GM12878 (cell line): ENCODE measurements at regions not wholly inside any gene's neighbourhood (a gene's known extent, or its start where the extent isn't known, plus 50 kb on each side); places are given as distances from the start of the nearest gene placed in this dataset.
A peak's percentile ranks its signal among the peaks of the same experiment; 100 is the strongest.

Experiments used
- ATAC-seq: fragments of 200-7000 bp; cut with Tn5 transposase; 3 replicates; pipeline ENCODE4 v1.9.1; 2020; ENCODE audit warnings: mild to moderate bottlenecking, moderate library complexity
- BruUV-seq: library from RNA; stranded (reverse); fragments of 400-500 nt; replicated peaks from 2 replicates; lab custom pipeline; 2021; lab: Mats Ljungman, UMichigan
- CTCF ChIA-PET: fragments of 300-600 bp; sonication (Branson Sonifier 250); formaldehyde crosslinking; extraction: SDS; loops from one replicate; lab custom pipeline; 2021; ENCODE audit warnings: inconsistent platforms; lab: Yijun Ruan, JAX
- POLR2A ChIA-PET: fragments of 350-600 bp; formaldehyde crosslinking; extraction: SDS; loops from one replicate; lab custom pipeline; 2021; ENCODE audit warnings: inconsistent platforms; lab: Charles Lee
- RAD21 ChIA-PET: fragments of 300-600 bp; sonication (Branson Sonifier 250); formaldehyde crosslinking; loops from one replicate; lab custom pipeline; 2023; ENCODE audit warnings: antibody characterized with exemption; ENCODE audit not compliant: unreplicated experiment; lab: Charles Lee
- SMC1A ChIA-PET: fragments of 300-600 bp; sonication (Branson Sonifier 250); formaldehyde crosslinking; loops from one replicate; lab custom pipeline; 2023; ENCODE audit not compliant: unreplicated experiment, uncharacterized antibody; lab: Charles Lee
- DNase-seq: peaks from one replicate; pipeline ENCODE4 v3.0.0-alpha.2; 2011; ENCODE audit warnings: low read depth, low spot score
- FAIRE-seq: peaks from 3 replicates; lab custom pipeline; 2011; peaks lifted over from hg19 to GRCh38; lab: Jason Lieb, UNC
- H2AFZ ChIP-seq: 2 replicates; pipeline ENCODE4 v1.6.0; 2011; ENCODE audit warnings: low read depth, low read length, control low read depth; ENCODE audit not compliant: control insufficient read depth
- H3K27ac ChIP-seq: 2 replicates; pipeline ENCODE4 v1.5.1; 2011; ENCODE audit warnings: control low read depth; ENCODE audit not compliant: control insufficient read depth, insufficient read depth
- H3K27me3 ChIP-seq, 2 experiments: replicated peaks in 1 of 2; 2 replicates each; pipeline versions ENCODE4 v1.6.0 to v1.6.1; 2011; ENCODE audit warnings: low read length in 1 of 2; ENCODE audit not compliant: control insufficient read depth in 2 of 2, insufficient read depth in 2 of 2
- H3K36me3 ChIP-seq, 2 experiments: 2 replicates each; pipeline ENCODE4 v1.5.1; 2011; ENCODE audit warnings: low read length in 1 of 2; ENCODE audit not compliant: control insufficient read depth in 2 of 2, insufficient read depth in 2 of 2
- H3K4me1 ChIP-seq: 2 replicates; pipeline ENCODE4 v1.6.1; 2011; ENCODE audit warnings: mild to moderate bottlenecking, low read length, moderate library complexity, mixed read lengths; ENCODE audit not compliant: control insufficient read depth, insufficient read depth
- H3K4me2 ChIP-seq: 2 replicates; pipeline ENCODE4 v1.6.0; 2011; ENCODE audit warnings: control low read depth; ENCODE audit not compliant: control insufficient read depth, insufficient read depth
- H3K4me3 ChIP-seq: fragments of 200-600 bp; sonication (generic); 2 replicates; pipeline ENCODE4 v1.5.1; 2016
- H3K79me2 ChIP-seq: 2 replicates; pipeline ENCODE4 v1.6.0; 2011; ENCODE audit warnings: low read length; ENCODE audit not compliant: control insufficient read depth, insufficient read depth
- H3K9ac ChIP-seq: 2 replicates; pipeline ENCODE4 v1.8.0; 2011; ENCODE audit warnings: low read length, control low read depth, mixed read lengths; ENCODE audit not compliant: control insufficient read depth, insufficient read depth
- H3K9me3 ChIP-seq: replicated peaks from 3 replicates; pipeline ENCODE4 v1.5.1; 2011; ENCODE audit warnings: mild to moderate bottlenecking, low read length; ENCODE audit not compliant: control insufficient read depth, insufficient read depth
- H4K20me1 ChIP-seq: 2 replicates; pipeline ENCODE4 v1.6.0; 2011; ENCODE audit not compliant: control insufficient read depth, insufficient read depth
- IKZF2 ChIP-seq, 2 experiments: fragments of 450-650 bp; IDR thresholded peaks; 2 replicates each; pipeline ENCODE4 v1.6.1; 2017; ENCODE audit warnings: mild to moderate bottlenecking in 2 of 2, moderate library complexity in 2 of 2
- MAX ChIP-seq: IDR thresholded peaks from 2 replicates; pipeline ENCODE4 v1.6.1; 2012; ENCODE audit warnings: low read depth, low read length, improper control_type of control experiment
- NR2F1 ChIP-seq: fragments of 450-650 bp; conservative IDR thresholded peaks from 2 replicates; pipeline ENCODE4 v1.6.1; 2017; ENCODE audit warnings: mild to moderate bottlenecking
- PAX5 ChIP-seq: IDR thresholded peaks from 2 replicates; pipeline ENCODE4 v1.6.1; 2011; ENCODE audit warnings: low read depth, low read length, borderline replicate concordance
- REST ChIP-seq: IDR thresholded peaks from 2 replicates; pipeline ENCODE4 v1.6.1; 2012; ENCODE audit warnings: mild to moderate bottlenecking, low read depth, low read length
- RFX5 ChIP-seq: IDR thresholded peaks from 2 replicates; pipeline ENCODE4 v1.6.1; 2011; ENCODE audit warnings: low read depth, low read length, improper control_type of control experiment
- RUNX3 ChIP-seq: IDR thresholded peaks from 2 replicates; pipeline ENCODE4 v1.6.1; 2012; ENCODE audit warnings: low read length, inconsistent platforms
- SRF ChIP-seq, 2 experiments: IDR thresholded peaks; 2 replicates each; pipeline ENCODE4 v1.6.1; 2011; ENCODE audit warnings: low read depth in 2 of 2, low read length in 2 of 2, mild to moderate bottlenecking in 1 of 2, moderate library complexity in 1 of 2
- YY1 ChIP-seq: IDR thresholded peaks from 2 replicates; pipeline ENCODE4 v1.6.1; 2011; ENCODE audit warnings: low read depth, mild to moderate bottlenecking, low read length
- WGBS: methylation state at CpG from one replicate; pipeline ENCODE4 v1.1.6; 2016; ENCODE audit warnings: low lambda C conversion rate; ENCODE audit not compliant: insufficient replicate concordance, insufficient coverage; ENCODE audit errors: missing lambda C conversion rate; 5-methylcytosine and 5-hydroxymethylcytosine counted together
- in situ Hi-C: fragments of 300-500 bp; cut with MboI; formaldehyde crosslinking; loops from 9 replicates; pipeline ENCODE4 v1.14.3; 2018; ENCODE audit warnings: mixed read lengths
- intact Hi-C: fragments of 100-400 bp; cut with micrococcal nuclease; formaldehyde crosslinking; loops from one replicate; pipeline ENCODE4 v1.14.2; 2022; ENCODE audit not compliant: unreplicated experiment
- TF ChIP-seq, protein P1 (sequence below): IDR thresholded peaks from 2 replicates; pipeline ENCODE4 v1.6.1; 2012; ENCODE audit warnings: low read length, inconsistent platforms
- TF ChIP-seq, protein P2 (sequence below): IDR thresholded peaks from 2 replicates; pipeline ENCODE4 v1.6.1; 2012; ENCODE audit warnings: low read depth, low read length, improper control_type of control experiment

- ChIA-PET CTCF (interaction anchor here (1.5 kb wide), 1 partner anchor 9 kb away, joined by 3 read pairs; no protein-coding TSS in a partner anchor), POLR2A (no interaction called here), SMC1A (no interaction called here), RAD21 (interaction anchor here (0.8 kb wide), 1 partner anchor 156 kb away, joined by 3 read pairs; no protein-coding TSS in a partner anchor)
- FAIRE-seq (no peak), DNase-seq (no peak), ATAC-seq (no peak)
- intact Hi-C loops (no loop called here), in situ Hi-C loops (no loop called here)
- Histone ChIP-seq H3K27ac (no peak overlapping the region), H3K4me3 (no peak overlapping the region), H2AFZ (no peak overlapping the region), H3K36me3 (no peaks in the 10 kb centered on the region), H3K9me3 (peaks cover 6% of the 10 kb centered on the region; the same call in 2 of the 3 replicates), H3K27me3 (no peaks in the 10 kb centered on the region), H3K4me2 (no peak overlapping the region), H4K20me1 (no peaks in the 10 kb centered on the region), H3K4me1 (no peaks in the 10 kb centered on the region), H3K79me2 (no peaks in the 10 kb centered on the region), H3K9ac (no peak overlapping the region)
- TF ChIP-seq RFX5 (no peak), SRF (IDR thresholded peaks at IDR 0.05; ENCODE audit: low read depth in 2 of 2, low read length in 2 of 2) (no peak)
- TF ChIP-seq, protein P1, sequence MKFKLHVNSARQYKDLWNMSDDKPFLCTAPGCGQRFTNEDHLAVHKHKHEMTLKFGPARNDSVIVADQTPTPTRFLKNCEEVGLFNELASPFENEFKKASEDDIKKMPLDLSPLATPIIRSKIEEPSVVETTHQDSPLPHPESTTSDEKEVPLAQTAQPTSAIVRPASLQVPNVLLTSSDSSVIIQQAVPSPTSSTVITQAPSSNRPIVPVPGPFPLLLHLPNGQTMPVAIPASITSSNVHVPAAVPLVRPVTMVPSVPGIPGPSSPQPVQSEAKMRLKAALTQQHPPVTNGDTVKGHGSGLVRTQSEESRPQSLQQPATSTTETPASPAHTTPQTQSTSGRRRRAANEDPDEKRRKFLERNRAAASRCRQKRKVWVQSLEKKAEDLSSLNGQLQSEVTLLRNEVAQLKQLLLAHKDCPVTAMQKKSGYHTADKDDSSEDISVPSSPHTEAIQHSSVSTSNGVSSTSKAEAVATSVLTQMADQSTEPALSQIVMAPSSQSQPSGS: no peak
- 98% methylated on average over 2 of the region's 2 CpGs for WGBS
- no TSS peak for BruUV-seq
Observed at GRCh38 chr14:71264260-71264659, 357.0 kb downstream of the PCNX1 start.

DNA sequence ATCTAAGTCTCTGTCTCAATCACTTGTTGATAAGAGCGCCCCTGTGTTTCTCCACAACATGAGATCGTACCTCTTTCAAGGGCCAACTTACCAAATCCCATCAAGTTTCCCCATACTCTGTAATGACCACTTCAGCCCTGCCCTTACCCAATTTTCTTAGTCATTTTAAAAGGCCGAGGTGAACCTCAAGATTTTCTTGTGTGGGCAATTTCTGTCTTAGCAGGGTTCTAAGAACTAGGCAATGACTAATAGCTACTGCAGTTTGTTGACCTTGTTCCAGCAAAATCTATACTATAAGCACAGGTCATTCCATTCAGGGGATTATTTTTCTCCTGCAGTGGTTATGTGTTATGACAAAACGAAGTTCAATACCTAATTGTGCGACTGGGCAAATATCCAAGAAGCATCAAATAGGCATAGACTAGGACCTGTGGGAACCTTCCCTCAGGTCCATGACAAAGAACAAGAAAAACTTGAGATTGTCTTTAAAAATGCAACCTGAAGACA, 359.8 kb downstream of the PCNX1 start:
- Histone ChIP-seq H3K9ac (no peak overlapping the region), H3K27me3 (no peaks in the 10 kb centered on the region), H3K4me1 (no peaks in the 10 kb centered on the region), H2AFZ (no peak overlapping the region), H3K27ac (no peak overlapping the region), H3K4me3 (no peak overlapping the region), H4K20me1 (no peaks in the 10 kb centered on the region), H3K9me3 (peaks cover 5% of the 10 kb centered on the region; the same call in 2 of the 3 replicates), H3K36me3 (no peaks in the 10 kb centered on the region), H3K79me2 (no peaks in the 10 kb centered on the region), H3K4me2 (peak overlapping the region; percentile 28)
- DNase-seq (peak; percentile 63), FAIRE-seq (no peak), ATAC-seq (peak; percentile 93)
- ChIA-PET POLR2A (no interaction called here), SMC1A (no interaction called here), CTCF (no interaction called here), RAD21 (interaction anchor here (1.0 kb wide), 1 partner anchor 95 kb away, joined by 3 read pairs; no protein-coding TSS in a partner anchor)
- 0% methylated on average over 5 of the region's 5 CpGs for WGBS
- in situ Hi-C loops: no loop called here
- no TSS peak for BruUV-seq
- intact Hi-C loops: no loop called here
- no peak for TF ChIP-seq REST
- no peak for TF ChIP-seq SRF (IDR thresholded peaks at IDR 0.05; ENCODE audit: low read depth in 2 of 2, low read length in 2 of 2)
- no peak for TF ChIP-seq YY1
- TF ChIP-seq, protein P2, sequence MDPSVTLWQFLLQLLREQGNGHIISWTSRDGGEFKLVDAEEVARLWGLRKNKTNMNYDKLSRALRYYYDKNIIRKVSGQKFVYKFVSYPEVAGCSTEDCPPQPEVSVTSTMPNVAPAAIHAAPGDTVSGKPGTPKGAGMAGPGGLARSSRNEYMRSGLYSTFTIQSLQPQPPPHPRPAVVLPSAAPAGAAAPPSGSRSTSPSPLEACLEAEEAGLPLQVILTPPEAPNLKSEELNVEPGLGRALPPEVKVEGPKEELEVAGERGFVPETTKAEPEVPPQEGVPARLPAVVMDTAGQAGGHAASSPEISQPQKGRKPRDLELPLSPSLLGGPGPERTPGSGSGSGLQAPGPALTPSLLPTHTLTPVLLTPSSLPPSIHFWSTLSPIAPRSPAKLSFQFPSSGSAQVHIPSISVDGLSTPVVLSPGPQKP: no peak
- TF ChIP-seq RUNX3: peak; percentile 95
- TF ChIP-seq NR2F1: peak; percentile 94
- no peak for TF ChIP-seq MAX
- peak in 1 of 2 experiments; percentile 70; a peak in 3 of 4 replicates for TF ChIP-seq IKZF2 (IDR thresholded peaks at IDR 0.05)
- TF ChIP-seq PAX5: peak; percentile 56; the same call in 1 of the 2 replicates
